Inferior parietal cortex (tissue), 1 donor: ENCODE measurements at regions not wholly inside any gene's neighbourhood (a gene's known extent, or its start where the extent isn't known, plus 50 kb on each side); places are given as distances from the start of the nearest gene placed in this dataset.
"Not testable (repeated sequence)": the region's sequence is repeated elsewhere in the genome, so short reads cannot be mapped to it uniquely, and the experiment has no call there.

Experiments
- DNase-seq: peaks from one replicate; pipeline ENCODE4 v3.0.0-alpha.2; 2016; ENCODE audit errors: extremely low spot score

DNA sequence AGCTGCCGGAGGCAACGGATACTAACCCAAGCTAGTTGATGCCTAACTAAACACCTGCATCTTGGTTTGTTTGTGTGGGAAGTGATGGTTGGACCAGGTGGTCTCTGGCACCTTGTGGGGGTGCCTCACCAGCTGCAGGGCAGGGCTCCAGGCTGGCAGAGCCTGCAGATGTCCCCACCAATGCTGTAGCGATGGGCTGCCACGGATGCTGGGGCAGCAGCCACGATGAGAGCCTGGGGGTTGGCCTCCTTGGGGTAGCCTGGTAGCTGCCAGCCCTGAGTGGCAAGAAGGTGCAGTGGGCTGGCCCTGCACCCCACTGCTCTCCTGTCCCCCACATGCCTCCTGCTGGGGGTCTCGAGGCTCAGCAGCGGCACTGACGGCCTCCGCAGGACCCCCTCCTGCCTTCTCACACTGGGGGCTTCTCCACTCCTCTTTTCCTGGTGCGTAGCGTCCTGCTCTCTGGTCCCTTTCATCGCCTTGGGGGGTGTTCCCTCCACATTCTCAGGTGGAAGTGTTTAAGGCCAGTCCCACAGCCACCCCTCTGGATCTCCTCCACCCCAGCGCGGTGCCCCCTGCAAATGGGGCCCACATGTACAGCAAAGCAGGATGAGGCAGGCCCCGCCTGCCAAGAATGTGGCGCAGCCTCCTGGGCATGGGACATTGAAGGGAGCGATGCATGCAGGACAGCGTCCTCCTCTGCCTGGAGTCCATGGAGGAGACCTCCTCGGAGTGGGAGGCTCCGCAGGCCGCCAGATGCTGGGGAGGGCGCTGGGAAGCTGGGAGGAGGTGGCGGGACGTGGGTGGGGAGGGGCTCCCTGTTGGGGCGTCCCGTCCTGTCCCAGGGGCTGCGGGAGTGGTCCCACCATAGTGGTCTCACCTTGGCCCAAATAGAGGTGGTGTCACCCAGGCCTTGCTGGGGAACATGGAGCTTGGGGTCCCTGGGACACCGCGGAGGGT, 173.1 kb downstream of the ASB1 start:
- DNase-seq: no peak

- DNase-seq: no peak
Observed at GRCh38 chr2:238600506-238601432, 174.0 kb downstream of the ASB1 start.

- no peak for DNase-seq
Observed at GRCh38 chr2:238601433-238602222, 174.9 kb downstream of the ASB1 start.

DNA sequence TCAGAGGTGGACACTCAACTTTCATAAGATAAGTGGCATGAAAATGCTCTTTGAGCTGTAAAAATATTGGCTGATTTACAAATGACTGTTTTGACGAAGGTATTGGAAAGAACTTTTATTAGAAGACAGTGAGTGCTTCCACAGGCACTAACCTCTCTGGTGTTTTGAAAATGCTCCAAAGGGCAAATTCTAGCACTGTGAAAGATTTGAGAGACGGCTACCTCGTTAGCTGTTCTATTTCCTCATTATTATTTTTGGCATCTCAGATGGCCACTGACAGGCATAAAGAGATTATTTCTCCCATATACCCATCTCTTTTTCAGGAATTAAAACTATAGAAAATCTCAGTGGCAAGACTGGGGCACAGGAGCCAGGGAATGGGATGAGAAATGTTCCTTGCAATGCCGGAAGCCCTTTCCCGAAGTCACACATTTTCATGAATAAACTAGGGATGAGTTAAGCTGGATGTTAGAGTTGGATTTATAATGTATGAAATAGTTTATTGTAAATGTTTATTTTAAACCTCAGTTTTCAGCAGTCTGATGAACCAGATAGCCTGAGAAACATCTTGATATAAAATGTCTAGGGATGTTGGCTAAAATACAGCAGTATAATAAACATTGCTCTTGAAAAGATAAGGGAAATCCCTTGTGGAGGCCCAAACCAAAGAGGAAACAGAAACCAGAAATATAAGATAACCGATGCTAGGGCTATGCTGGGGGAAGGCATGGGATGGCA, 175.7 kb downstream of the ASB1 start:
- DNase-seq: no peak

DNA sequence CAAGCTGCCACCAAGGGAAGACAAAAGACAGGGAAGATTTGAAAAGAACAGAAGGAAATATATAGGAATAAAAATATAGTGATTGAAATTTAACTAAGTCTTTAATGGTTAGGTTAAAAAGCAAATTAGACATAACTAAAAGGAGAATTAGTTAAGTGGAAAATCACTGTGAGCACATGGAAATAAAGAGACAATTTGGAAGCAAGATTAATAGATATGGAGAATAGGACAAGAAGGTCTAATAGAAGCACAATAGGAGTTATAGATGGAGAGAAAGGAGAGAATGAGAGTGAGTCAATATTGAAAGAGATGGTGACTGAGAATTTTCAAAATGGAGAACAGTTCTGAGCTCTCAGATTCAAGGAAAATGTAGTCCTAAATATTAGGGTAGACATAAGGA, 176.9 kb downstream of the ASB1 start:
- no peak for DNase-seq

DNA sequence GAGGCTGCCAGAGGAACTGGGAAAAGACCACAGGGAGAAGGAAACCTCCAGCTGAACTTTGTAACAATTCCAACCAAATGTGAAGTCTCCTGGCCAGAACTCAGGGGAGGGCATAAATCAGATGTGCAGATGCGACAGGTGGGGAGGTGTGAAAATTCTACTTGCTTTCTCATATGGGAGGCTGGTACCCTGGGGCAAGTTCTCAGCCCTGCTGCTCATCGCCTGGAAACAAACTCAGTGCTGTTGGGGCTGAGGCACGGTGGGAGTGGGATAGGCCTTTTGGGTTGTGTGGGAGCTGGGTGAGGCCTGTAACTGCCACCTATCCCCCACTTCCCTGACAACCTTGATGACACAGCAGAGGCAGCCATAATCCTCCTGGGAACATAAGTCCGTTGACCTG, 179.6 kb downstream of the ASB1 start:
- DNase-seq: no peak

- no peak for DNase-seq
Observed at GRCh38 chr2:238613610-238614009, 186.9 kb downstream of the ASB1 start.

DNA sequence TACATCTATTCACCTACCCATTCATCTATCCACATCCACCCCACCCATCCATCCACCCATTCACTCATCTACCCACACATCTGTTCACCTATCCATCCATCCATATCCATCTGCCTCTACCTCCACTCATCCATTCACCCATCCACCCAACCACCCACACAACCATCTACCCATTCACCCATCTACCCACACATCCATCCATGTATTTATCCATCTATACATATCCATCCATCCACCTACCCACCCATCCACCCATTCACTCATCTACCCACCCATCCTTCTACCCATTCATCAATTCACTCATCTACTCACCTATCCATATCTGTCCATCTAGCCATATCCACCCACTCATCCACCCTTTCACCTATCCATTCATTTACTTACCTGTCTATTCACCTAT, 187.6 kb downstream of the ASB1 start:
- no peak for DNase-seq

DNA sequence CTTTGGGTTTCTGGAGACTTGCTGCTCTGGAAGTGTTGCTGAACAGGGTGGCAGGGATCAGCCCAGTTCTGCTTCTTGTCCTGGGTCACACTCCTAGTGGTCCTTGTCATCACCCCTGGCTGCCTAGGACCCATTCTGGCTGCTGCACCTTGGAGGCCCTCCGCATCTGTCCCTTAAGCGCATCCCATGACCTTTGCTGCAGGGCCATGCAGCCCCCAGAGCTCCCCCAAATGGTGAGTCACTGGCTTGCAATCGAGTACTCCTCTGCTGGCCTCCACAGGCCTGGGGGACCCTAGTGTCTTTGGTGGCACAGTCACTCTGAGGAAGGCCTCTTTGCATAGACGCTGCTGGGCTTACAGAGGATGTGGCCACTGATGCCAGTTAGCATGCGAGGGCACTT, 188.5 kb downstream of the ASB1 start:
- DNase-seq: no peak

DNA sequence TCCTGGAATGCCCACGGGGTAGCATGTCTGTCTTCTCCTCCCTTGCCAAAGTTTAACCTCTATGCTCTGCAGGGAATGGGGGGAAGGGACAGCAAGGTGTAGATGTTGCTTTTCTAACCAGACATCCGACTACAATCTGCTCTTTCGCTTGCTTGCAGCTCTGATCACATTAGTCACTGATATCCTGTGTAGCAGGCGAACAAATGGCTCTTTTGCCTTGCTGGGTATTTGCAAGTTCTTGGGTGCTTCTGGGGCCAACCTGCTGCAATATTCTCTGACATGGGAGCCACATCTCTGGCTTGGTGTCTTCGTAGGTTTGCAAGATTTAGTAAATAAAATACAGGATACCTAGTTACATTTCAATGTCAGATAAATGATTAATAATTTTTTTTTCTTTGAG, 190.0 kb downstream of the ASB1 start:
- no peak for DNase-seq

GRCh38 chr2:238618494-238619283, 192.0 kb downstream of the ASB1 start:
- not testable (repeated sequence) for DNase-seq

DNA sequence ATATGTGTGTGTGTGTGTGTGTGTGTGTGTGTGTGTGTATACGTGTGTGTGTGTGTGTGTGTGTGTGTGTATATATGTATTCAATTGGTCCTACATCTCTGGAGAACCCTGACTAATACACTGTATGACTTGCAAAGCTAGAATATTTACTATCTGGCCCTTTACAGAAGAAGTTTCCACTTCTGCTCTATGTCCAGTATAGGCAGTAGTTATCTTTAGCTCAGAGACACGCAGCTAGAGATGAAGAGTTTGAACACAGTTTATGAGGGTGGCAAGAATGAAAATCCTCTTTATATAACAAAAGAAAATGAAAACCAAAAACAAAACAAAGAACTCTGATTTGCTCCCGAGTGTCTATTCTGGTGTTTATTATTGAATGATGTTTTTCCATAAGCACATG, 201.2 kb downstream of the ASB1 start:
- DNase-seq: no peak

DNA sequence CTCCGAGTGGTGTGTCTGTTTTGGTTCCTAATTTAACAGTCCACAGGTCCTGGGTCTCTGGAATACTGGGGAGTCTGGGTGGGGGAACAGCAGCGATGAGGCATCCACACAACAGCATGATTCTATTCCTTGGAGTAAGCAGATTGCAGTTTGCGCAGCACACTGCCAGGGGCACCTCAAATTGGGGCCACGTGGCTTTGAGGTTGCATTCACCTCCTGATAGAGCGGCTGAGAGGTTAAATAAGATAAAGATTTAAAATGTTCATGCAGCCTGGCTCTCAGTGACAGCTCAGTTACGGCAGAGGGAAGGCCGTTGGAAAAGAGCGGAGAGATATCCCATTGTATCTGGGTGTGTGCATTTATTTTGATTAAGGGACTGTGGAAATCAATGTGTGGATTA, 202.3 kb downstream of the ASB1 start:
- DNase-seq: no peak

- no peak for DNase-seq
Observed at GRCh38 chr2:238631491-238632180, 204.9 kb downstream of the ASB1 start.

GRCh38 chr2:238632181-238633060, 205.7 kb downstream of the ASB1 start:
- no peak for DNase-seq

DNA sequence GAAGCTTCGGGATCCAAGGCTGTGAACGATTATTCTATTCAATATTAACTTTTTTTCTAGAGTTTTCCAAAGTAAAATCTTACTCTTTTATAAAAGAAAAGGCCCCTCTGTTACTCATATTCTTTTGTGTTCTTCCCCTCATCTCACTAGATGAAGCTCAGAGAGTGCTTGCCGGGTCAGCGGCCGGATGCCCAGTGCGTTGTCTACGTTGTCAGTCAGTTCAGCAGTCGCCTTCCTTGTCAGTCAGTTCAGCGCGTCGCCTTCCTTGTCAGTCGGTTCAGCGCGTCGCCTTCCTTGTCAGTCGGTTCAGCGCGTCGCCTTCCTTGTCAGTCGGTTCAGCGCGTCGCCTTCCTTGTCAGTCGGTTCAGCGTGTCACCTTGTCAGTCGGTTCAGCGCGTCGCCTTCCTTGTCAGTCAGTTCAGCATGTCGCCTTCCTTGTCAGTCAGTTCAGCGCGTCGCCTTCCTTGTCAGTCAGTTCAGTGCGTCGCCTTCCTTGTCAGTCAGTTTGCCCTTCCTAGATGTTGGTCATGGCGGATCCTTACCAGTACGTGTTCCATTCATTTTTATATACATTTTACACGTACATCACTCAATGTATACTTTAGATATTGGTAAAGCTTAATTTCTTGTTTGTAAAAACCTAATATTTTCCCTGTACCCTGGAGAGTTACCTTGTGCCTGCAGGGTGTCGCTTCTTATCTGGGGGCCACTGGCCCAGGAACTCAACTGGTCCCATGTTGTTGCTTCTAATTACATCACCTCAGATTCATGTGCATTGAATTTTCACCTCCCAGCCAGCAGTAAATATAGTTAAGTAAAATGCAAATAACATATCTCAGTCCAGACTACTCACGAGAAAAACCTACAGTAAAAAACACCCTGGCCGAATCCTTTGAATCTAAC, 206.9 kb downstream of the ASB1 start:
- no peak for DNase-seq

- no peak for DNase-seq
Observed at GRCh38 chr2:238634701-238635357, 208.1 kb downstream of the ASB1 start.
